Fibroblast of lung (primary cell): ENCODE measurements at regions not wholly inside any gene's neighbourhood (a gene's known extent, or its start where the extent isn't known, plus 50 kb on each side); places are given as distances from the start of the nearest gene placed in this dataset.

Experiments used
- EZH2 ChIP-seq: IDR thresholded peaks from 2 replicates; pipeline ENCODE4 v1.5.1; 2012; ENCODE audit warnings: low read length, control low read depth, mild to moderate bottlenecking; ENCODE audit errors: missing control alignments
- TF ChIP-seq, protein P1 (sequence below), 2 donors: IDR thresholded peaks in 1 of 2; conservative IDR thresholded peaks in 1 of 2; 1 replicate in 1 of 2; 2 replicates in 1 of 2; pipeline ENCODE4 v1.5.1; 2011 to 2012; ENCODE audit warnings: low read length in 2 of 2, control low read depth in 1 of 2, inconsistent platforms in 1 of 2, low read depth in 1 of 2, mild to moderate bottlenecking in 1 of 2

DNA sequence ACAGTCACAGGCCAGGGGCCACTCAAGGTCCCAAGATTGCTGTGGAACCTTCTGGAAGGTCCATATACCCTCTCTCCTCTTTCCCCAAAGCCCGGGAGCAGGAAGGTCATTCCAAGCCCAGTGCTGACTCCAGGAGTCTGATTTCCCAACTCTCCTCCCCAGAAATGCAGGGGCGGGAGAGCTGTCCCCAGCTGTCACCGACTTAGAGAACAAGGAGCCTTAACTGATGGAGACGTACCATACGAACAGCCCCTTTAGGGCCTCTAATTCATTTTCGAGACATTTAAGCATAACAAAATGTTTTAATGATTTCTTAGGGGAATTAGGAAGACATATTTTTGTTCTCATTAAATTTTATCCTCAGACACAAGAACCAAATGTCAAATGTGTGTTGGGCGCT is 99.2 kb downstream of the PHETA1 start:
- TF ChIP-seq, protein P1, sequence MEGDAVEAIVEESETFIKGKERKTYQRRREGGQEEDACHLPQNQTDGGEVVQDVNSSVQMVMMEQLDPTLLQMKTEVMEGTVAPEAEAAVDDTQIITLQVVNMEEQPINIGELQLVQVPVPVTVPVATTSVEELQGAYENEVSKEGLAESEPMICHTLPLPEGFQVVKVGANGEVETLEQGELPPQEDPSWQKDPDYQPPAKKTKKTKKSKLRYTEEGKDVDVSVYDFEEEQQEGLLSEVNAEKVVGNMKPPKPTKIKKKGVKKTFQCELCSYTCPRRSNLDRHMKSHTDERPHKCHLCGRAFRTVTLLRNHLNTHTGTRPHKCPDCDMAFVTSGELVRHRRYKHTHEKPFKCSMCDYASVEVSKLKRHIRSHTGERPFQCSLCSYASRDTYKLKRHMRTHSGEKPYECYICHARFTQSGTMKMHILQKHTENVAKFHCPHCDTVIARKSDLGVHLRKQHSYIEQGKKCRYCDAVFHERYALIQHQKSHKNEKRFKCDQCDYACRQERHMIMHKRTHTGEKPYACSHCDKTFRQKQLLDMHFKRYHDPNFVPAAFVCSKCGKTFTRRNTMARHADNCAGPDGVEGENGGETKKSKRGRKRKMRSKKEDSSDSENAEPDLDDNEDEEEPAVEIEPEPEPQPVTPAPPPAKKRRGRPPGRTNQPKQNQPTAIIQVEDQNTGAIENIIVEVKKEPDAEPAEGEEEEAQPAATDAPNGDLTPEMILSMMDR (conservative IDR thresholded peaks at IDR 0.05 in 1 of 2, IDR thresholded peaks at IDR 0.05 in 1 of 2; ENCODE audit: low read depth in 1 of 2, low read length in 2 of 2): no peak
- TF ChIP-seq EZH2: no peak
